Islet of Langerhans (tissue), 1 donor: ENCODE measurements at regions not wholly inside any gene's neighbourhood (a gene's known extent, or its start where the extent isn't known, plus 50 kb on each side); places are given as distances from the start of the nearest gene placed in this dataset.

Experiments
- FAIRE-seq: peaks from one replicate; lab custom pipeline; 2011; peaks lifted over from hg19 to GRCh38; lab: Jason Lieb, UNC

DNA sequence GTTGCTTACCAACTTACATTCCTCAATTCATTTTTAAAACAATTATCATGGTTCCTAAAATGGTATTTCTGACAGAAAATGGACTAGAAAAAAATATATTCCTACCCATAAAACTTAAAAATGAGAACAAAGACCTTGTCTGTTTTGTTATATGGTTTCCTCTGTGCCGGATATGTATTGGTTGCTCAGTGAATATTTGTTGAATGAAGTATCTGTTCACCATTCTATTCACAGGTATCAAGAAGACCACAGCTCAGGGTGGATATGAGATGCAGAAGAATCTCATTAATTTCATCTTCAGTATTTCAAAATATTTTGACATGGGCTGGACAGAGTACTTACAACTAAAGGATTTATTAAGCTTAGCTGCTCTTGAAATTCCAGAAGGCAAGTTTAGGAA is 58.1 kb downstream of the TUSC7 start:
- no peak for FAIRE-seq

- peak; percentile 88 for FAIRE-seq
Measured at GRCh38 chr3:116770815-116771450, 61.4 kb downstream of the TUSC7 start.

GRCh38 chr3:116776880-116777785 is 67.6 kb downstream of the TUSC7 start:
- FAIRE-seq, result no peak

DNA sequence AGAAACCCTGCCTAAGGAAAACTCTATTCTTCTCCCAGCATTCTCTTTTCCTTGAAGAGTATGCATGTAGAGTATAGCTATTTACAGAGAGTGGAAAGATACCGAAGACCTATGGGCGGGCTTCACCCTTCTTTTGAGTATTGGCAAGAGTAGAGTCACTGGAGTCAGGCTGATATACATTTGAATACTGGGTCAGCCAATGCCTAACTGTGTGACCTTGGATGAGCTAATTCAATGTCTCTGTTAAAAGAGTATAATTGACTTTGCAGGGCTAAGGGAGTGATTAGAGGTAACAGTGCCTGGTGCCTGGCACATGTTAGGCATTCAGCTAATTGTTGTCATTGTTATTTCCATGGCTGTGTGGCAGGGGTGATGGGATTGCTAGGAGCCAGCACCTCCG is 75.6 kb downstream of the TUSC7 start:
- no peak for FAIRE-seq

DNA sequence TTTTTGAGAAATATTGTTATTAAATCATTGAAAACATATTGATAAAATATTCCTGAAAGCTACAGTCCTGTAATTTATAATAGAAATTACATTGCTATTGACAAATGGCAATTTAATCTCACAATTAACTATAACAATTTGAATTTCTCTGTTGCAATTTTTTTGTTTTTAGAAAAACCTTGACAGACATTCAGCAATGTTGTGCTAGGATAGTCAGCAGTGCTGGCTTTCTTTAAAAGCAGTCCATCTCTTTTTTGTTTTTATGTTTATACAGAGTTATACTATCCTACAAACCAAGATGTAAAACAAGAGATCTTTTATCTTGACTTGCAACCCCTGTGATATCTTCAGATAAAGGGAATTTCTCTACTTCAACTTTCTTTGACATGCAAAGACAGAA is 93.1 kb downstream of the TUSC7 start:
- FAIRE-seq, result no peak

- FAIRE-seq, result no peak
Measured at GRCh38 chr3:116806351-116806750, 96.8 kb downstream of the TUSC7 start.

DNA sequence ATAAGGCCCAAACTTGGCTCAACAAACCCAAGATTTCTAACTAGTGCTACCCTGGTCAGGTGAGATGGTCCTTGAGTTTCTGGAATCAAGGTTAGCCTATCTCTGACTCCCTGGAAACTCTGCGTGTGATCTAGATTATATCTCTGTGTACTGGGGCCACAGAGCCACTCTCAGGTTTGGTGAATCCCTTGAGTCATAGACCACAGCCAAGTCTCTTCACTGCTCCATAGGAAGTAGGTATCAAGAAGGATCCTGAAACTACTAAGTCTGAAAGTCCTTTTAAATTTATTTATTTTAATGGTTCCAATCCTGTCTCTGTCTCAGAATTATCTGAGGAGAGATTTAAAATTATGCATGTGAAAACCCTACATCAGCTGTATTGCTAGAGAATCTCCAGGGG is 99.1 kb downstream of the TUSC7 start:
- FAIRE-seq, result no peak

DNA sequence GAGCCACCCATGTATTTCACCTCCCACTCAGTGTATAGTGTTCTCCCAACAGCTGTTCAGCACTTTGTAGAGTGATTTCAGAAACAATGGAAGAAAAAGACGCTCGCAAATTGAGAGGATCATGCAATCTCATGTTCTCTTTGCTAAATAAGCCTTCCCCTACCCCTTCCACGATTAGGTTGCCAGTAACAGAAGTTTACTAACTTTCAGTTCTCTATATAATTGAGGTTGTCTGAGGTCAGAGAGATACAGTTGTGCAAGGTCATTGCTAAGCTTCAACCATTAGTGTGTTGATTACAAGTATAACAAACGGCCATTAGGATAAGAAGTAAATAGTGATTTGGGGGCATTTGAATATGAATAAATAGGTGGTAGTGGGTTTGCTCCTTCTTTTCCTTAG is 99.6 kb downstream of the TUSC7 start:
- no peak for FAIRE-seq

DNA sequence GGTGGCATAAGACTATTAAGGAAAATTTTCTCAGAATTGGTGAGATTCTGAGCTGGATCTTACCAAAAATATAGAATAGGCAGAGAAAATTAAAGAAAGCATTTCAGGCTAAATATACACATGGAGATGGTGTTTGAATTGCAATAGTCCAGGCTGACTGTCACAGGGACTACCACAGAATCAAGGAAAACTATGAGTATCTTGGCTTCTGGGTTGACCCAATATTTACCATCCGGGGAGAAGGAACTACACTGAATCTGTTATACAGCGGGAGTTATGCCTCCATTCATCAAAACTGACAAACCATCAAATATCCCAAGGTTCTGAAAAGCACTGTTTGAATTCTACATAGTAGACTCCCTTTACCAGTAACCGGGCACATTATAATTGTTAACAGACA is 102.2 kb downstream of the TUSC7 start:
- FAIRE-seq, result no peak

GRCh38 chr3:116812949-116813348 is 103.4 kb downstream of the TUSC7 start:
- no peak for FAIRE-seq

- FAIRE-seq, result no peak
Measured at GRCh38 chr3:116815321-116815720, 105.7 kb downstream of the TUSC7 start.

DNA sequence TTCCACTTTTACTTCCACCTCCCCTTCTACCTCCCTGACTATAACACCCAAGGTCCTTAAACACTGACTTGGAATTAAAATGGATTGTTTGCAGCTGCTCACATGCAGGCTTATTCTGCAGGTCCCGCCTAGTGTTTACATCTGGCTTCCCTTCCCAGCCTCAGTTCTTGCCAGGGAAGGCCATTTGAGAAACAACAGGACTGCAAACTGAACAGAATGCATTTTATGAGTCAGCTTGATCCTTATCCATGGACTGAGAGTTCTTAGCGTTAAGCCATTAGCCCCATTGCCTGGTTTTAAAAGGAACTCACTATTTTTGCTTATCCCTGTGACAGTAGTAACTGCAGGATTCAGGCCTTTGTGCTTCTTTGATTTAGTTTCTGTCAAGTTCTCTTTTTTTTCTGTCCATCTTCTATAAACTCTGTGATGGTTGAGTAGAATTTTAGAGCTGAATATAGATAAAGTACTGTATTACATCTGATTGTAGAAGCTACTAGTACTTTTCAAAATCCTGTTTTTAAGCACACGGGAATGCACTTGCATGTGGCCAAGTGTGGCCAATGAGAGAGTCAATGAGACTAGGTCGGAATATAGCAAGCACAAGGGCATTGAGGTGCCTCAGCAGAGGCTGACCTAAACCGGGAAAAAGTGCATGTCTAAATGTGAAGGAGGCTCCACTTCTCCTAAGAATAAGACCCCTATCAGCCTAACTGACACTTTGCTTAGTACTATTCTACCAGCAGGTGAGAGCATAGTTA is 106.4 kb downstream of the TUSC7 start:
- no peak for FAIRE-seq

DNA sequence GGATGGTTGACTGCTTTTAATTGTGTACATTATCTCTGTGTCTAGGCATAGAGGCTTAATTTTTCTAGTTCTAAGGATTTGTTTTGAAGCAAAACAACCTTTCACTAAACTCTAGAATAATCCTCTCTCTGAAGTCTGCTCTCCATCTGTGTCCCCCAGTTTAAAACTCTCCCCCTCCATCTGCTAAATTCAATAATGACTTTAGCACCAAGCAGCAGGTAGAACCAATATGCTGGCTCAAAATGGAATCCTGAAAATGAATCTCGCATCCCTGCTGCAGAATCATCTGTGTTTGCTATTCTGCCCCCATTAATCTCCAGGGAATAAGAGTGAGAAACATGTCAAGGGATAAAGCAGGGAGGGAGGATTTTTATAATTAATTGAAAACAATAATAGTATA is 111.8 kb downstream of the TUSC7 start:
- no peak for FAIRE-seq

DNA sequence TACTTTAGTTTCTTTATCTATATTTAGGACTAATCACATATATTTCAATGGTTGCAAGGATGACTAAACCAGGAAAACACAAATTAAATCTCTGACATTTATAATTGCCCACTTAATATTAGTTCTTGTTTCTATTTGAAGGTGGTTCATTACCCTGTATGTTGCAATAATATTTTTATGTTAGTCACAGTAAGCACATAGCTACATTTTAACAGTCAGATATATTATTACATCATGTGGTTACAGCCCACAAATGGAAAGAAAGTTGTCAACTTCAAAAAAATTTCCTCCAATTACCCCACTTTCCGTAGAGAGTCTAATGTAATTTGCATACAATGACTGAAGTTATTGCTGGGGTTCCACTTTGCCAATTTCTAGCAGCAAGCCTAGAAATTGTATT is 114.6 kb downstream of the TUSC7 start:
- no peak for FAIRE-seq

DNA sequence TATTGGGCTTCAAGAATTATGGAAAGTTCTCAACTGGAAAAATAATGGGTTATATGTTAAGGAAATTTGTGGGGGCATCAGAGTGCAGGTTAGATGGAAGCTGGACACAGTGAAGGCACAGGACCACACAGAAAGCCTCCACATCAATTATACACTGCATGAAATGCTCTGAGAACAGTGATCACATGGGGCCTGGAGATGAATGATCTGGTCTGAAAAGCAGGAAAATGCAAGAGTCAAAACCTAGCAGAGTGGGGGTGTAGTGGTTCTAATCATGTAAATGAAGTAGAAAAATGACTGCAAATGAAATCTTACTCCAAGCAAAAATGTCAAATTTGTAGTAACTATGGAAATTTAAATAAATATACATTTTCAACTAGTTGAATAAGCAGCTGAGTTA is 123.6 kb downstream of the TUSC7 start:
- FAIRE-seq, result no peak

GRCh38 chr3:116834816-116835215 is 125.2 kb downstream of the TUSC7 start:
- FAIRE-seq, result no peak

DNA sequence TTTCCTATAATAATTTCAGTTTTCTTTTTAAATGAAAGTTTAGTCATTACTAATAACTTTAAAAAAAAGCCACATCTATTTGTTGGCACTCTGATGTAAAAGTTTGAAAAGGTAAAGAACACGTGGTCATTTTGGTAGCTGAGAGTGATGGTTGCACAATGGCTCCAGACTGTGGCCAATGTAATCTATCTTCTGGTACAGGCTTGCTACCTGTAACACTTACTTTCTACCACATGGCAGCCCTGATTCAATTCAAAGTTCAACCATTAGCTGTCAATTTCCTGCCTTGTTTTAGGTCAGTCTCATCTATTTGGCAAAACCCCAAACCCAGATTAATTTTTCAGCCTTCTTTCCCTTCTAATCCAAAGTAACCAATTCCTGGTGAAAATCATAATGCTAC is 126.1 kb downstream of the TUSC7 start:
- no peak for FAIRE-seq

GRCh38 chr3:116836286-116836685 is 126.7 kb downstream of the TUSC7 start:
- no peak for FAIRE-seq

DNA sequence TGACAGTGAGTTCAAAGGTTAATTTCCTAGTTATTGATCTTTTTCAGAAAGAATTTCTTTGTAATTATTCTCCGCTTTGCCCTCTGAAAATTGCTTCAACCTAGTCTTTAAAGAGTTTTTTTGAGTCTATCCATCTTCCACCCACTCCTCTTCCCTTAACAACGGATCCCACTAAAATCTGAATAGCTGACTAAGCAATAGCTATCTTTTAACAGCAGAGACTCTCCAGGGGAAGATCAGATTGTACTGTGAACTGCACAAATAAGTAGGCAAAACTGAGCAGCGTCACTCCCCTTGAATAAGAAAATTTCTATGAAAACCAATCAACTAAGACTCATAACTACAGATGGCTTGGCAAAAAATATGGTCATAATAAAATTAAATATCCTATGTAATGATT is 127.9 kb downstream of the TUSC7 start:
- no peak for FAIRE-seq

- no peak for FAIRE-seq
Measured at GRCh38 chr3:116841003-116841735, 131.6 kb downstream of the TUSC7 start.

- no peak for FAIRE-seq
Measured at GRCh38 chr3:116842254-116842957, 132.8 kb downstream of the TUSC7 start.
